Keratinocyte (primary cell): ENCODE measurements at regions not wholly inside any gene's neighbourhood (a gene's known extent, or its start where the extent isn't known, plus 50 kb on each side); places are given as distances from the start of the nearest gene placed in this dataset.

Source experiments
- DNase-seq: peaks from one replicate; pipeline ENCODE4 v3.0.0-alpha.2; 2011; ENCODE audit warnings: low read depth, missing footprints, low spot score
- FAIRE-seq: peaks from 2 replicates; lab custom pipeline; 2011; peaks lifted over from hg19 to GRCh38; lab: Jason Lieb, UNC
- H2AFZ ChIP-seq: 2 replicates; pipeline ENCODE4 v1.6.0; 2012; ENCODE audit warnings: low read length, control low read depth, inconsistent platforms; ENCODE audit not compliant: control insufficient read depth
- H3K27ac ChIP-seq: 2 replicates; pipeline ENCODE4 v1.5.1; 2011; ENCODE audit warnings: low read length; ENCODE audit not compliant: control insufficient read depth, insufficient read depth
- H3K27me3 ChIP-seq: 3 replicates; pipeline ENCODE4 v1.6.0; 2011; ENCODE audit warnings: low read length; ENCODE audit not compliant: control insufficient read depth, insufficient read depth; ENCODE audit errors: extremely low read depth
- H3K36me3 ChIP-seq, 2 experiments: 2 replicates in 1 of 2; 3 replicates in 1 of 2; pipeline ENCODE4 v1.5.1; 2011; ENCODE audit warnings: low read length in 2 of 2, mild to moderate bottlenecking in 1 of 2; ENCODE audit not compliant: control insufficient read depth in 2 of 2, insufficient read depth in 2 of 2; ENCODE audit errors: extremely low read depth in 1 of 2
- H3K4me1 ChIP-seq: 3 replicates; pipeline ENCODE4 v1.5.1; 2011; ENCODE audit warnings: low read length; ENCODE audit not compliant: control insufficient read depth, insufficient read depth; ENCODE audit errors: extremely low read depth
- H3K4me2 ChIP-seq: 3 replicates; pipeline ENCODE4 v1.6.0; 2011; ENCODE audit warnings: low read depth, low read length; ENCODE audit not compliant: control insufficient read depth, insufficient read depth; ENCODE audit errors: extremely low read depth
- H3K4me3 ChIP-seq, 3 experiments: fragments of 200-600 bp in 1 of 3; sonication (generic) in 1 of 3; 2 replicates in 2 of 3; 3 replicates in 1 of 3; pipeline ENCODE4 v1.5.1; 2011 to 2016; ENCODE audit warnings: low read length in 3 of 3, mild to moderate bottlenecking in 3 of 3, control low read depth in 2 of 3, inconsistent platforms in 1 of 3, low read depth in 1 of 3, mixed read lengths in 1 of 3, mixed run types in 1 of 3, moderate library complexity in 1 of 3; ENCODE audit not compliant: control insufficient read depth in 2 of 3, insufficient read depth in 2 of 3; ENCODE audit errors: extremely low read depth in 1 of 3
- H3K79me2 ChIP-seq: 2 replicates; pipeline ENCODE4 v1.6.0; 2012; ENCODE audit warnings: low read length; ENCODE audit not compliant: control insufficient read depth, insufficient read depth
- H3K9ac ChIP-seq: 3 replicates; pipeline ENCODE4 v1.6.0; 2011; ENCODE audit warnings: low read length; ENCODE audit not compliant: control insufficient read depth, insufficient read depth; ENCODE audit errors: extremely low read depth
- H3K9me1 ChIP-seq: 3 replicates; pipeline ENCODE4 v1.6.0; 2011; ENCODE audit warnings: low read length; ENCODE audit not compliant: control insufficient read depth, insufficient read depth; ENCODE audit errors: extremely low read depth
- H3K9me3 ChIP-seq: 2 replicates; pipeline ENCODE4 v1.5.1; 2012; ENCODE audit warnings: low read depth, low read length; ENCODE audit not compliant: control insufficient read depth
- H4K20me1 ChIP-seq: 3 replicates; pipeline ENCODE4 v1.6.0; 2011; ENCODE audit warnings: low read length; ENCODE audit not compliant: control insufficient read depth, insufficient read depth; ENCODE audit errors: extremely low read depth
- EZH2 ChIP-seq: IDR thresholded peaks from one replicate; pipeline ENCODE4 v1.6.1; 2012; ENCODE audit warnings: inconsistent platforms, mild to moderate bottlenecking, low read length, moderate library complexity
- dilution Hi-C: fragments of 300-500 bp; cut with MboI; formaldehyde crosslinking; loops from one replicate; pipeline ENCODE4 v1.7.0; 2020; ENCODE audit warnings: low sequenced_read_pairs; ENCODE audit not compliant: extremely low pct_ligation_motif_present
- TF ChIP-seq, protein P1 (sequence below), 3 experiments: IDR thresholded peaks in 1 of 3; conservative IDR thresholded peaks in 1 of 3; optimal IDR thresholded peaks in 1 of 3; 2 replicates in 2 of 3; 3 replicates in 1 of 3; pipeline versions ENCODE3 to v1.5.1; 2011; ENCODE audit warnings: low read length in 3 of 3, mild to moderate bottlenecking in 3 of 3, moderate library complexity in 2 of 3, control low read depth in 1 of 3, inconsistent platforms in 1 of 3; ENCODE audit not compliant: insufficient read depth in 2 of 3; ENCODE audit errors: extremely low read depth in 1 of 3

DNA sequence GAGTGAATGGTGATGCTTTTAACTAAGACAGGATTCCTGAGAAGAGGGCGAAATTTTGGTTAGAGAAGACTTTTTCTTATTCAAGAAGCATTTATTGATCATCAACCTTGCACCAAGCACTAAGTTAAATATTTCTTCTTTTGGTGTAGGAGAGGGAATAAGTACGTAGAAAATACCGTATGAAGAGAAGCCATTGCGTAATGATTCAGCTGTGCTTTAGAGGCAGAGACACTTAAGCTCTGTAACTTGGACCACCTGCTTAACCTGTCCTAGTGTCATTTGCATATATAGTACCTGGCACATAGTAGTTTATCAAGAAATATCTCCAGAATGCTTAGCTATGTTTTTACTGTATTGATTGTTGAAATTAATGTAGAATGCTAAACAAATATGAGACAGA lies 430.9 kb upstream of the ZNF608 start:
- Histone ChIP-seq H4K20me1 (no peaks in the 10 kb centered on the region), H2AFZ (no peak overlapping the region), H3K27me3 (no peaks in the 10 kb centered on the region), H3K9ac (no peak overlapping the region), H3K4me2 (no peak overlapping the region), H3K27ac (no peak overlapping the region), H3K4me3 (no peak overlapping the region), H3K36me3 (no peaks in the 10 kb centered on the region), H3K79me2 (no peaks in the 10 kb centered on the region), H3K4me1 (no peaks in the 10 kb centered on the region), H3K9me1 (no peaks in the 10 kb centered on the region), H3K9me3 (no peaks in the 10 kb centered on the region)
- FAIRE-seq: no peak
- no peak for DNase-seq
- dilution Hi-C loops: no loop called here
- TF ChIP-seq, protein P1, sequence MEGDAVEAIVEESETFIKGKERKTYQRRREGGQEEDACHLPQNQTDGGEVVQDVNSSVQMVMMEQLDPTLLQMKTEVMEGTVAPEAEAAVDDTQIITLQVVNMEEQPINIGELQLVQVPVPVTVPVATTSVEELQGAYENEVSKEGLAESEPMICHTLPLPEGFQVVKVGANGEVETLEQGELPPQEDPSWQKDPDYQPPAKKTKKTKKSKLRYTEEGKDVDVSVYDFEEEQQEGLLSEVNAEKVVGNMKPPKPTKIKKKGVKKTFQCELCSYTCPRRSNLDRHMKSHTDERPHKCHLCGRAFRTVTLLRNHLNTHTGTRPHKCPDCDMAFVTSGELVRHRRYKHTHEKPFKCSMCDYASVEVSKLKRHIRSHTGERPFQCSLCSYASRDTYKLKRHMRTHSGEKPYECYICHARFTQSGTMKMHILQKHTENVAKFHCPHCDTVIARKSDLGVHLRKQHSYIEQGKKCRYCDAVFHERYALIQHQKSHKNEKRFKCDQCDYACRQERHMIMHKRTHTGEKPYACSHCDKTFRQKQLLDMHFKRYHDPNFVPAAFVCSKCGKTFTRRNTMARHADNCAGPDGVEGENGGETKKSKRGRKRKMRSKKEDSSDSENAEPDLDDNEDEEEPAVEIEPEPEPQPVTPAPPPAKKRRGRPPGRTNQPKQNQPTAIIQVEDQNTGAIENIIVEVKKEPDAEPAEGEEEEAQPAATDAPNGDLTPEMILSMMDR (optimal IDR thresholded peaks at IDR 0.05 in 1 of 3, IDR thresholded peaks at IDR 0.05 in 1 of 3, conservative IDR thresholded peaks at IDR 0.05 in 1 of 3; ENCODE audit: extremely low read depth in 1 of 3, insufficient read depth in 2 of 3, low read length in 3 of 3): no peak
- no peak for TF ChIP-seq EZH2

DNA sequence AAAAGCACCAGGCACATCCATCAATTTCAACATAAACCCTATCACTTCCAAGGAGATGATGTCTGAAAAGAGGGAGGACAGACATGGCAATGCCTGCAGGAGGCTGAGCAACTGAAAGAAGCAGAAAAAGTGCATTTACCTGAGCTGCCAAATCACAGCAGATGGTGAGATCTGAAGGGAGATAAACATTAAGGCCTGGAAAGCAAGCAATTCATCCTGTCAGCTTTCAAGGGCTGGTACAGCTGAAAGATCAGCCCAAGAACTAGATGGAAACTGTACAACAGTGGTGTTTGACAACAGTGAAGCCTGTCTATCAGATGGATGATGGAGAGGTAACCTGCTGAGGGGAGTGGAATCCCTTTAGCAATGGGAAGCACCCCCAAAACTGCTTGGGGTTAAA lies 433.2 kb upstream of the ZNF608 start:
- Histone ChIP-seq H3K27me3 (no peaks in the 10 kb centered on the region), H3K4me3 (no peak overlapping the region), H3K4me2 (no peak overlapping the region), H3K36me3 (no peaks in the 10 kb centered on the region), H3K9ac (no peak overlapping the region), H2AFZ (no peak overlapping the region), H3K9me3 (no peaks in the 10 kb centered on the region), H3K9me1 (no peaks in the 10 kb centered on the region), H3K4me1 (no peaks in the 10 kb centered on the region), H3K27ac (no peak overlapping the region), H4K20me1 (no peaks in the 10 kb centered on the region), H3K79me2 (no peaks in the 10 kb centered on the region)
- dilution Hi-C loops: no loop called here
- FAIRE-seq: no peak
- no peak for DNase-seq
- TF ChIP-seq, protein P1 (optimal IDR thresholded peaks at IDR 0.05 in 1 of 3, IDR thresholded peaks at IDR 0.05 in 1 of 3, conservative IDR thresholded peaks at IDR 0.05 in 1 of 3; ENCODE audit: extremely low read depth in 1 of 3, insufficient read depth in 2 of 3, low read length in 3 of 3): no peak
- no peak for TF ChIP-seq EZH2
